GM19455 (cell line): ENCODE measurements at regions not wholly inside any gene's neighbourhood (a gene's known extent, or its start where the extent isn't known, plus 50 kb on each side); places are given as distances from the start of the nearest gene placed in this dataset.

Experiments used
- ATAC-seq: cut with Tn5 transposase; IDR thresholded peaks from one replicate; pipeline ENCODE4 v1.9.1; 2021; ENCODE audit not compliant: unreplicated experiment

GRCh38 chr1:5504364-5504740, 487.9 kb downstream of the NPHP4 start:
- no peak for ATAC-seq

GRCh38 chr1:5503556-5504363, 488.5 kb downstream of the NPHP4 start:
- no peak for ATAC-seq

- no peak for ATAC-seq
Measured at GRCh38 chr1:5502311-5503194, 489.7 kb downstream of the NPHP4 start.

- ATAC-seq: no peak
Measured at GRCh38 chr1:5501206-5501930, 490.9 kb downstream of the NPHP4 start.

GRCh38 chr1:5500541-5500940, 491.7 kb downstream of the NPHP4 start:
- ATAC-seq: no peak

GRCh38 chr1:5497503-5497902, 494.7 kb downstream of the NPHP4 start:
- ATAC-seq: no peak

- no peak for ATAC-seq
Measured at GRCh38 chr1:5495596-5496410, 496.4 kb downstream of the NPHP4 start.

- no peak for ATAC-seq
Measured at GRCh38 chr1:5494518-5494917, 497.7 kb downstream of the NPHP4 start.

- ATAC-seq: no peak
Measured at GRCh38 chr1:5493851-5494311, 498.3 kb downstream of the NPHP4 start.

GRCh38 chr1:5493275-5493674, 498.9 kb downstream of the NPHP4 start:
- no peak for ATAC-seq

GRCh38 chr1:5492846-5493245, 499.4 kb downstream of the NPHP4 start:
- no peak for ATAC-seq

- ATAC-seq: no peak
Measured at GRCh38 chr1:5491207-5491904, 500.9 kb downstream of the NPHP4 start.

- ATAC-seq: no peak
Measured at GRCh38 chr1:5490635-5491034, 501.6 kb downstream of the NPHP4 start.

GRCh38 chr1:5488448-5488847, 503.8 kb downstream of the NPHP4 start:
- no peak for ATAC-seq

- ATAC-seq: no peak
Measured at GRCh38 chr1:5485968-5486696, 506.1 kb downstream of the NPHP4 start.

- no peak for ATAC-seq
Measured at GRCh38 chr1:5485436-5485835, 506.8 kb downstream of the NPHP4 start.

GRCh38 chr1:5484451-5485165, 507.6 kb downstream of the NPHP4 start:
- ATAC-seq: no peak

- no peak for ATAC-seq
Measured at GRCh38 chr1:5481889-5482288, 510.3 kb downstream of the NPHP4 start.

GRCh38 chr1:5480906-5481305, 511.3 kb downstream of the NPHP4 start:
- no peak for ATAC-seq
